AG08395 (cell line): ENCODE measurements at regions not wholly inside any gene's neighbourhood (a gene's known extent, or its start where the extent isn't known, plus 50 kb on each side); places are given as distances from the start of the nearest gene placed in this dataset.
A peak's percentile ranks its signal among the peaks of the same experiment; 100 is the strongest.

Experiments
- DNase-seq: peaks from one replicate; pipeline ENCODE4 v3.0.0; 2012; ENCODE audit warnings: mixed read lengths, low spot score

- DNase-seq, result no peak
Measured at GRCh38 chr5:159456261-159456660, 126.0 kb upstream of the IL12B start.

- peak; percentile 40 for DNase-seq
Measured at GRCh38 chr5:159456722-159457465, 126.6 kb upstream of the IL12B start.

GRCh38 chr5:159458217-159458711 lies 128.0 kb upstream of the IL12B start:
- DNase-seq, result no peak

GRCh38 chr5:159459132-159459627 lies 128.9 kb upstream of the IL12B start:
- DNase-seq, result no peak

- no peak for DNase-seq
Measured at GRCh38 chr5:159459951-159460538, 129.8 kb upstream of the IL12B start.

- DNase-seq, result no peak
Measured at GRCh38 chr5:159463590-159464321, 133.5 kb upstream of the IL12B start.

- no peak for DNase-seq
Measured at GRCh38 chr5:159465604-159466003, 135.3 kb upstream of the IL12B start.

- DNase-seq, result no peak
Measured at GRCh38 chr5:159467666-159468065, 137.4 kb upstream of the IL12B start.

GRCh38 chr5:159469496-159470372 lies 139.4 kb upstream of the IL12B start:
- DNase-seq, result no peak

- peak; percentile 32 for DNase-seq
Measured at GRCh38 chr5:159471904-159472303, 141.6 kb upstream of the IL12B start.

- no peak for DNase-seq
Measured at GRCh38 chr5:159475026-159475425, 144.7 kb upstream of the IL12B start.

GRCh38 chr5:159478950-159479349 lies 148.7 kb upstream of the IL12B start:
- no peak for DNase-seq

- no peak for DNase-seq
Measured at GRCh38 chr5:159480849-159481248, 150.6 kb upstream of the IL12B start.

GRCh38 chr5:159481751-159482150 lies 151.5 kb upstream of the IL12B start:
- DNase-seq, result no peak

GRCh38 chr5:159486836-159487235 lies 156.5 kb upstream of the IL12B start:
- no peak for DNase-seq

GRCh38 chr5:159488516-159488915 lies 158.2 kb upstream of the IL12B start:
- no peak for DNase-seq

- DNase-seq, result no peak
Measured at GRCh38 chr5:159489779-159490178, 159.5 kb upstream of the IL12B start.

GRCh38 chr5:159490507-159490906 lies 160.2 kb upstream of the IL12B start:
- no peak for DNase-seq

- DNase-seq, result no peak
Measured at GRCh38 chr5:159493696-159494095, 163.4 kb upstream of the IL12B start.

- no peak for DNase-seq
Measured at GRCh38 chr5:159496773-159497172, 166.5 kb upstream of the IL12B start.

- no peak for DNase-seq
Measured at GRCh38 chr5:159497221-159497620, 166.9 kb upstream of the IL12B start.

GRCh38 chr5:159498630-159499029 lies 168.3 kb upstream of the IL12B start:
- DNase-seq, result no peak
